SK-N-SH treated with all-trans-retinoic acid at 6 μM for 48 hours (cell line): ENCODE measurements at regions not wholly inside any gene's neighbourhood (a gene's known extent, or its start where the extent isn't known, plus 50 kb on each side); places are given as distances from the start of the nearest gene placed in this dataset.

Source experiments
- BACH2 ChIP-seq: fragments of 250-450 bp; sonication (Bioruptor Pico); IDR thresholded peaks from 2 replicates; pipeline ENCODE4 v1.9.0; 2021; ENCODE audit warnings: mild to moderate bottlenecking, borderline replicate concordance
- CSDC2 ChIP-seq: fragments of 250-450 bp; sonication (Bioruptor Pico); IDR thresholded peaks from 2 replicates; pipeline ENCODE4 v1.5.0; 2020; ENCODE audit warnings: mild to moderate bottlenecking, moderate library complexity
- ESRRG ChIP-seq: fragments of 250-450 bp; sonication (Bioruptor Pico); IDR thresholded peaks from 2 replicates; pipeline ENCODE4 v1.6.1; 2021; ENCODE audit warnings: mild to moderate bottlenecking
- OSR1 ChIP-seq: fragments of 250-450 bp; sonication (Bioruptor Pico); IDR thresholded peaks from 2 replicates; pipeline ENCODE4 v1.8.0; 2022; ENCODE audit warnings: moderate library complexity, mild to moderate bottlenecking, inconsistent platforms
- ZC3H10 ChIP-seq: fragments of 250-450 bp; sonication (Bioruptor Pico); IDR thresholded peaks from 2 replicates; pipeline ENCODE4 v1.5.1; 2021; ENCODE audit warnings: mild to moderate bottlenecking, moderate library complexity
- ZFP30 ChIP-seq: fragments of 450-650 bp; formaldehyde crosslinking; IDR thresholded peaks from 2 replicates; pipeline ENCODE4 v1.5.0; 2022; ENCODE audit warnings: mild to moderate bottlenecking, moderate library complexity
- ZNF565 ChIP-seq: fragments of 450-650 bp; formaldehyde crosslinking; conservative IDR thresholded peaks from 2 replicates; pipeline ENCODE4 v1.5.0; 2020; ENCODE audit warnings: low read depth, mild to moderate bottlenecking, moderate library complexity
- TF ChIP-seq, protein P1 (sequence below): fragments of 250-450 bp; sonication (Bioruptor Pico); IDR thresholded peaks from 2 replicates; pipeline ENCODE4 v1.5.1; 2021; ENCODE audit warnings: mild to moderate bottlenecking, moderate library complexity
- TF ChIP-seq, protein P2 (sequence below): fragments of 250-450 bp; sonication (Bioruptor Pico); IDR thresholded peaks from 2 replicates; pipeline ENCODE4 v1.8.0; 2020; ENCODE audit warnings: mild to moderate bottlenecking, moderate library complexity, borderline replicate concordance
- TF ChIP-seq, protein P3 (sequence below): fragments of 250-450 bp; sonication (Bioruptor Pico); IDR thresholded peaks from 2 replicates; pipeline ENCODE4 v1.8.0; 2021; ENCODE audit warnings: low read depth, mild to moderate bottlenecking, moderate library complexity, borderline replicate concordance

DNA sequence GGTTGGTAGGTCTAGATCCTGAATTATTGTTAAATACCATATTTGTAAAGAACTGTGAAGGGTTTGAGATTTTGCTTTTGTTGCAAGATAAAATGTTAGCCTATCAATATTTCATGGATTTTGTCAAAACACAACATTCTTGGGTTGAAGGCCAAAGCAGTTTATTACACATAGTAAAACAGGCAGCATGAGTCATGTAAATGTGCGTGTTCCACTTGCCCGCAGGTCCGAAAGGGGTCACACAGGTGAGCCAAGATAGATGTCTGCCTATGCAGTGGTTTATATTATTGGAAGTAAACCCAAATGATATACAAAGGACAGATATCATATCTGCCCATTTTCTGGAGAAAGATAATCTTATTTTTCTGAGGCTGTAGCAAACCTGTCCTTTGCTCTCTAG, 1654.4 kb upstream of the SPRY2 start:
- TF ChIP-seq ZC3H10: no peak
- no peak for TF ChIP-seq OSR1 (CRISPR knock-in tag)
- no peak for TF ChIP-seq CSDC2 (CRISPR knock-in tag)
- TF ChIP-seq, protein P1, sequence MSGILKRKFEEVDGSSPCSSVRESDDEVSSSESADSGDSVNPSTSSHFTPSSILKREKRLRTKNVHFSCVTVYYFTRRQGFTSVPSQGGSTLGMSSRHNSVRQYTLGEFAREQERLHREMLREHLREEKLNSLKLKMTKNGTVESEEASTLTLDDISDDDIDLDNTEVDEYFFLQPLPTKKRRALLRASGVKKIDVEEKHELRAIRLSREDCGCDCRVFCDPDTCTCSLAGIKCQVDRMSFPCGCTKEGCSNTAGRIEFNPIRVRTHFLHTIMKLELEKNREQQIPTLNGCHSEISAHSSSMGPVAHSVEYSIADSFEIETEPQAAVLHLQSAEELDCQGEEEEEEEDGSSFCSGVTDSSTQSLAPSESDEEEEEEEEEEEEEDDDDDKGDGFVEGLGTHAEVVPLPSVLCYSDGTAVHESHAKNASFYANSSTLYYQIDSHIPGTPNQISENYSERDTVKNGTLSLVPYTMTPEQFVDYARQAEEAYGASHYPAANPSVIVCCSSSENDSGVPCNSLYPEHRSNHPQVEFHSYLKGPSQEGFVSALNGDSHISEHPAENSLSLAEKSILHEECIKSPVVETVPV (CRISPR knock-in tag): no peak
- TF ChIP-seq, protein P2, sequence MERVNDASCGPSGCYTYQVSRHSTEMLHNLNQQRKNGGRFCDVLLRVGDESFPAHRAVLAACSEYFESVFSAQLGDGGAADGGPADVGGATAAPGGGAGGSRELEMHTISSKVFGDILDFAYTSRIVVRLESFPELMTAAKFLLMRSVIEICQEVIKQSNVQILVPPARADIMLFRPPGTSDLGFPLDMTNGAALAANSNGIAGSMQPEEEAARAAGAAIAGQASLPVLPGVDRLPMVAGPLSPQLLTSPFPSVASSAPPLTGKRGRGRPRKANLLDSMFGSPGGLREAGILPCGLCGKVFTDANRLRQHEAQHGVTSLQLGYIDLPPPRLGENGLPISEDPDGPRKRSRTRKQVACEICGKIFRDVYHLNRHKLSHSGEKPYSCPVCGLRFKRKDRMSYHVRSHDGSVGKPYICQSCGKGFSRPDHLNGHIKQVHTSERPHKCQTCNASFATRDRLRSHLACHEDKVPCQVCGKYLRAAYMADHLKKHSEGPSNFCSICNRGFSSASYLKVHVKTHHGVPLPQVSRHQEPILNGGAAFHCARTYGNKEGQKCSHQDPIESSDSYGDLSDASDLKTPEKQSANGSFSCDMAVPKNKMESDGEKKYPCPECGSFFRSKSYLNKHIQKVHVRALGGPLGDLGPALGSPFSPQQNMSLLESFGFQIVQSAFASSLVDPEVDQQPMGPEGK (CRISPR knock-in tag): no peak
- no peak for TF ChIP-seq ZNF565 (CRISPR knock-in tag)
- no peak for TF ChIP-seq BACH2 (CRISPR knock-in tag)
- no peak for TF ChIP-seq ZFP30 (CRISPR knock-in tag)
- TF ChIP-seq, protein P3, sequence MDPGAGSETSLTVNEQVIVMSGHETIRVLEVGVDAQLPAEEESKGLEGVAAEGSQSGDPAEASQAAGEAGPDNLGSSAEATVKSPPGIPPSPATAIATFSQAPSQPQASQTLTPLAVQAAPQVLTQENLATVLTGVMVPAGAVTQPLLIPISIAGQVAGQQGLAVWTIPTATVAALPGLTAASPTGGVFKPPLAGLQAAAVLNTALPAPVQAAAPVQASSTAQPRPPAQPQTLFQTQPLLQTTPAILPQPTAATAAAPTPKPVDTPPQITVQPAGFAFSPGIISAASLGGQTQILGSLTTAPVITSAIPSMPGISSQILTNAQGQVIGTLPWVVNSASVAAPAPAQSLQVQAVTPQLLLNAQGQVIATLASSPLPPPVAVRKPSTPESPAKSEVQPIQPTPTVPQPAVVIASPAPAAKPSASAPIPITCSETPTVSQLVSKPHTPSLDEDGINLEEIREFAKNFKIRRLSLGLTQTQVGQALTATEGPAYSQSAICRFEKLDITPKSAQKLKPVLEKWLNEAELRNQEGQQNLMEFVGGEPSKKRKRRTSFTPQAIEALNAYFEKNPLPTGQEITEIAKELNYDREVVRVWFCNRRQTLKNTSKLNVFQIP (CRISPR knock-in tag): no peak
- TF ChIP-seq ESRRG (CRISPR knock-in tag): no peak
